AG10803 (cell line): ENCODE measurements at regions not wholly inside any gene's neighbourhood (a gene's known extent, or its start where the extent isn't known, plus 50 kb on each side); places are given as distances from the start of the nearest gene placed in this dataset.
"Not testable (repeated sequence)": the region's sequence is repeated elsewhere in the genome, so short reads cannot be mapped to it uniquely, and the experiment has no call there.

Experiments
- DNase-seq: peaks from one replicate; pipeline ENCODE4 v3.0.0; 2010; ENCODE audit warnings: low read depth
- H3K4me3 ChIP-seq: 2 replicates; pipeline ENCODE4 v1.5.1; 2011; ENCODE audit warnings: mild to moderate bottlenecking, low read length, control low read depth
- TF ChIP-seq, protein P1 (sequence below): conservative IDR thresholded peaks from 2 replicates; pipeline ENCODE4 v1.5.1; 2011; ENCODE audit warnings: mild to moderate bottlenecking, low read length, control low read depth, inconsistent platforms

DNA sequence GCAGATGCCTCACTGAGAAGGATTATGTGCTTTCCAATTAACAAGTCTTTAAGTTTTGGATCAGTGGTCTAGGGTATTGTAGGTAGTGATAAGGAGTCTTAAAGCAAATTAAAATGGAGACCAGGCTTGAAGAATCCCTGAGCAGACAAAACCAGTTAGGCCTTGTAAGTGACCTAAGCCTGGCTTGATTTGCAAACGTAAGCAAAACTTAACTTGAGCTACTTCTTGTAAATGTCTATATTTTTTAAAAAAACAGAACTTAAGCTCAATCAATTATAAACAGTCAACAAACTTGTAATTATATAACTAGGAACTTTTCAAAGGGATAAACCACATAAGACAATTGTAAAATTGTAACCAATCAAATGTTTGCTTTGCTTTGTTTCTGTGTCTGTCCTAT, 72.7 kb upstream of the NALF2 start:
- no peak overlapping the region for H3K4me3 ChIP-seq
- TF ChIP-seq, protein P1, sequence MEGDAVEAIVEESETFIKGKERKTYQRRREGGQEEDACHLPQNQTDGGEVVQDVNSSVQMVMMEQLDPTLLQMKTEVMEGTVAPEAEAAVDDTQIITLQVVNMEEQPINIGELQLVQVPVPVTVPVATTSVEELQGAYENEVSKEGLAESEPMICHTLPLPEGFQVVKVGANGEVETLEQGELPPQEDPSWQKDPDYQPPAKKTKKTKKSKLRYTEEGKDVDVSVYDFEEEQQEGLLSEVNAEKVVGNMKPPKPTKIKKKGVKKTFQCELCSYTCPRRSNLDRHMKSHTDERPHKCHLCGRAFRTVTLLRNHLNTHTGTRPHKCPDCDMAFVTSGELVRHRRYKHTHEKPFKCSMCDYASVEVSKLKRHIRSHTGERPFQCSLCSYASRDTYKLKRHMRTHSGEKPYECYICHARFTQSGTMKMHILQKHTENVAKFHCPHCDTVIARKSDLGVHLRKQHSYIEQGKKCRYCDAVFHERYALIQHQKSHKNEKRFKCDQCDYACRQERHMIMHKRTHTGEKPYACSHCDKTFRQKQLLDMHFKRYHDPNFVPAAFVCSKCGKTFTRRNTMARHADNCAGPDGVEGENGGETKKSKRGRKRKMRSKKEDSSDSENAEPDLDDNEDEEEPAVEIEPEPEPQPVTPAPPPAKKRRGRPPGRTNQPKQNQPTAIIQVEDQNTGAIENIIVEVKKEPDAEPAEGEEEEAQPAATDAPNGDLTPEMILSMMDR, result no peak
- no peak for DNase-seq

DNA sequence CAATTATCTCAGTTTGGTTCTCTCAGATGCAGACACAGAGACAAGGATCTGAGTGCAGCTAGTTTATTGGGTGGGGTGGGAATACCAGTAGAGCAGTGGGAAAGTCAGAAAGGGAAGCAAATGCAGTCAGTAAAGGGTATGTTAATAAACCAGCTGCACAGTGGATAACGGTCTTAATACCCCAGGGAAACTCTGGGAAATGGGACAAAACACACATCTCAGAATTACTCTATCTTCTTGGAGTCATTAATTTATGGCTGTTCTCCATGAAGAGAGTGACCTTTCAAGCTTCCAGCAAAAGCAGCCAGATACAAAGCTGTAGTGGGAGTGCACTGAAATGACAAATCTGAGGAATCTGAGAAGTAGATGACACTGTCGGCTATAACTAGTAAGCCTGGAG, 73.3 kb upstream of the NALF2 start:
- H3K4me3 ChIP-seq, result no peak overlapping the region
- TF ChIP-seq, protein P1, result no peak
- no peak for DNase-seq

DNA sequence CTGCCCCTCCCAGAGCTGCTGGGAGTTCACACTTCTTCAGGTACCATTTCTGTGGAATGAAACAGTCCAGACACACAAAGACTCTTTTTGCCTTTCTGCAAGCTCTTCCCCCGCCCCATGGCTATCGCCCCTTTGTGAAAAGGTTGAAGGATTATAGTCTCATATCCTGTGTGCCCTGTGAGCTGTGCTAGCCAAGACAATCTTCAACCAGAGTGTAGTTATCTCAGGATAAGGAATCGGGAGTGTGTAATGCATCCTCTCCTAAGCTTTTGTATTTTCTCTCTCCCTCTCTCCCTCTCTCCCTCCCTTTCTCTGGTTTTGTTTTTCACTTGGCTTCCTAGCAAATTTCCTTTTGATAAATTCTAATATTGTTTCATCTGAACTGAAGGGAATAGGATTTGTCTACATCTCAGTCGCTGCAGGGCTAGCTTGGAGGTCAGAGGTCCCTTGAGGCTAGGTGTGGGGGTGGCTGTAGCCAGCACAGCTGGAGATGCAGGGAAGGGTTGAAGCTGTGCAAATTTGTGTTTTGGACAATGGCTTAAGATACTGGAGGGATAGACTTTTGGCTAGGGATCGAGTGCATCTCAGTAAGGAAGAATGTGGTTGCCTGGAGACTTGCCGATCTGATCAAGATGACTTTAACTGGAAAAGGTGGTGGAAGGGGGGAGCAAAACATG, 74.6 kb upstream of the NALF2 start:
- no peak for DNase-seq
- H3K4me3 ChIP-seq, result no peak overlapping the region
- TF ChIP-seq, protein P1, result no peak

DNA sequence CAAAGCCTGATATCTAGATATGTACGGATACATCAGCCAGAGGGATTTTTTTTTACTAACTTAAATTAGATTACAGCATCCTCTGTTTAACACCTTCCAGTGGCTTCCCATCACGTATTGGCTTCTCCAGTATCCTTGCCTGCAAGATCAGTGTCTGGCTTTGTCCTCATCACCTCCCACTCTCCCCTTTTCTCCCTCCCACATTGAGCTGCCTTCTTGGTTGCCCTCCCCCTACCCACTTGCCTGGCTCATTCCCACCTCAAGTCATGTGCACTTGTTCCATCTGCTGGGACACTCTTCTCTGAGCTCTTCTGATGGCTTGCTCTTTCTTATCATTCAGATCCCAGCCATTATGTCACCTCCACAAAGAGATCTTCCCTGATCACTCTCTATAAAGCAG, 75.9 kb upstream of the NALF2 start:
- no peak for DNase-seq
- no peak overlapping the region for H3K4me3 ChIP-seq
- TF ChIP-seq, protein P1, result no peak

DNA sequence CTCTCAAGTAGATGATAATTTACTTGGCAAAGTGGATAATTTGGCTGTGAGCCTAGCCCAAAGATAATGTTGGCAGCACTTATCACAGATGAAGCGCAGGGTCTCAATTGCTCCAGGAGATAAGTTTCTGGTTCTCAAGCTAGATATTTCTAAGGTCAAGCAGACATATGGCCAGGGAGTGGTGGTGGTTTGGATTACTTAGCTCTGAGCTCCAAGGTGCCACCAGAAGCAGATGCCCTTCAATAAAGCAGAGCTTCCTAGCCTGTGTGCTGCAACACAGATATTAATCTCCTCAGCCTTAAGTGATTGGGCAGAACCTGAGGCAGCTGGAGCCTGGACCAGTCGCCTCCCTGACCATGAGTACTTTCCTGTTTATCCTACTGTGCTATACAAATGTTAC, 79.2 kb upstream of the NALF2 start:
- no peak for DNase-seq
- TF ChIP-seq, protein P1, result no peak
- no peak overlapping the region for H3K4me3 ChIP-seq

DNA sequence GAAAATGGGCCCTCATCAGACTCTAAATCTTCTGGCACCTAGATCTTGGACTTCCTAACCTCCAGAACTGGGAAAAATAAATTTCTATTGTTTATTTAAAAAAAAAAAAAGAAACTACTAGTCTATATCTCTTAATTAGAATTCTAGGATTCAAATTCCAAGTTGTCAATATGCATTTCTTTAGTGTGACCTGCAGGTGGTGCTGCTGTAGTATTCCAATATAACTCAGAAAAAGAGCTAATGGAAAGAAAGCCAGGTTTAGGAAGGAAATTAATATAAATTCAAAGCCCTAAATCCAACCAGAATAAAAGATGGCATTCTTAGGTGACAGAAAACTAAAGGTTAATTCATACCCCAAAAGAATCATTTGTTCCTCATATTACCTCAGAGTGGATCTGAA, 80.0 kb upstream of the NALF2 start:
- TF ChIP-seq, protein P1, result peak; percentile 46
- peak; percentile 5 for DNase-seq
- no peak overlapping the region for H3K4me3 ChIP-seq

DNA sequence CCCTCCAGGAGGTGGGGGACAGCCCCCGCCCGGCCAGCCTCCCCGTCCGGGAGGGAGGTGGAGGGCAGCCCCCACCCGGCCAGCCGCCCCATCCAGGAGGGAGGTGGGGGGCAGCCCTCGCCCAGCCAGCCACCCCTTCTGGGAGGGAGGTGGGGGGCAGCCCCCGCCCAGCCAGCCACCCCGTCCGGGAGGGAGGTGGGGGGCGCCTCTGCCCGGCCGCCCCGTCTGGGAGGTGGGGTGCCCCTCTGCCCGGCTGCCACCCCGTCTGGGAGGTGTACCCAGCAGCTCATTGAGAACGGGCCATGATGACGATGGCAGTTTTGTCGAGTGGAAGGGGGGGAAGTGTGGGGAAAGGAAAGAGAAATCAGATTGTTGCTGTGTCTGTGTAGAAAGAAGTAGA, 81.9 kb upstream of the NALF2 start:
- DNase-seq, H3K4me3 ChIP-seq: not testable (repeated sequence)

DNA sequence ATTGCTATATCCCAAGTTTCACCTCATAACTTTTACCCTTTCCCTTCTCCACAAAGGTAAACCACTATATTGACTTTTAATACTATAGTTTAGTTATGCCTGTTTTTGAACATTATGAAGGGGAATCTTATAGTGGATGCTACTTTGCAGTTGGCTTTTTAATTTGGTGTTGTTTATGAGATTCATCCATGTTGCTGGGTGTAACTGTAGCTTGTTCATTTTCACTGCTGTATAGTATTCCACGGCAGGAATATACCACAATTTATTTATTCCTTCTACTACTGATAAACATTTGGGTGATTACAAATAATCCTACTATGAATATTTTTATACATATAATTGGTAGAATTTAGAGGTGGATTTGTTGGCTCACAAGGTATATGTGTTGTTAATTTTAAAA, 88.4 kb upstream of the NALF2 start:
- TF ChIP-seq, protein P1, result no peak

More for the DNA sequence above, 88.4 kb upstream of the NALF2 start:
- no peak overlapping the region for H3K4me3 ChIP-seq
- no peak for DNase-seq
